ENCODE measurements at regions not wholly inside any gene's neighbourhood (a gene's known extent, or its start where the extent isn't known, plus 50 kb on each side); places are given as distances from the start of the nearest gene placed in this dataset.

GRCh38 chr14:87066221-87066817 is 926.7 kb downstream of the GALC start:
- TF ChIP-seq CTCF (IDR thresholded peaks at IDR 0.05; ENCODE audit: poor library complexity, severe bottlenecking) (peak; percentile 75), REST (IDR thresholded peaks at IDR 0.05; ENCODE audit: borderline replicate concordance) (no peak), SMC3 (conservative IDR thresholded peaks at IDR 0.05; ENCODE audit: poor library complexity) (peak; percentile 70)
